Osteoblast (primary cell): ENCODE measurements at regions not wholly inside any gene's neighbourhood (a gene's known extent, or its start where the extent isn't known, plus 50 kb on each side); places are given as distances from the start of the nearest gene placed in this dataset.
"Not testable (repeated sequence)": the region's sequence is repeated elsewhere in the genome, so short reads cannot be mapped to it uniquely, and the experiment has no call there.

Source experiments
- DNase-seq: peaks from one replicate; pipeline ENCODE4 v3.0.0; 2011; ENCODE audit warnings: low spot score, mixed read lengths; ENCODE audit not compliant: insufficient read length; ENCODE audit errors: missing footprints
- H2AFZ ChIP-seq: 2 replicates; pipeline ENCODE4 v1.6.0; 2011; ENCODE audit warnings: mild to moderate bottlenecking, low read length
- H3K27ac ChIP-seq: 2 replicates; pipeline ENCODE4 v1.5.1; 2011; ENCODE audit warnings: mild to moderate bottlenecking, low read depth, low read length, moderate library complexity
- H3K27me3 ChIP-seq: 2 replicates; pipeline ENCODE4 v1.6.0; 2012; ENCODE audit warnings: mild to moderate bottlenecking, control low read depth, inconsistent platforms, low read length, moderate library complexity; ENCODE audit not compliant: insufficient read depth
- H3K36me3 ChIP-seq: 2 replicates; pipeline ENCODE4 v1.5.1; 2011; ENCODE audit warnings: mild to moderate bottlenecking, low read length, control low read depth, moderate library complexity; ENCODE audit not compliant: insufficient read depth
- H3K4me1 ChIP-seq: 2 replicates; pipeline ENCODE4 v1.5.1; 2011; ENCODE audit warnings: mild to moderate bottlenecking, low read length, control low read depth, moderate library complexity; ENCODE audit not compliant: insufficient read depth
- H3K4me2 ChIP-seq: 2 replicates; pipeline ENCODE4 v1.6.0; 2011; ENCODE audit warnings: mild to moderate bottlenecking, low read length; ENCODE audit not compliant: insufficient read depth
- H3K4me3 ChIP-seq: fragments of 200-600 bp; sonication (generic); 3 replicates; pipeline ENCODE4 v1.5.1; 2012; ENCODE audit warnings: mild to moderate bottlenecking, low read length, inconsistent platforms; ENCODE audit not compliant: insufficient read depth
- H3K79me2 ChIP-seq: 2 replicates; pipeline ENCODE4 v1.6.0; 2012; ENCODE audit warnings: mild to moderate bottlenecking, low read length, control low read depth, inconsistent platforms; ENCODE audit not compliant: insufficient read depth
- H3K9me3 ChIP-seq: 2 replicates; pipeline ENCODE4 v1.5.1; 2011; ENCODE audit warnings: low read depth, low read length, control low read depth
- H4K20me1 ChIP-seq: 2 replicates; pipeline ENCODE4 v1.6.0; 2012; ENCODE audit warnings: mild to moderate bottlenecking, low read length, control low read depth; ENCODE audit not compliant: insufficient read depth
- TF ChIP-seq, protein P1 (sequence below): IDR thresholded peaks from 2 replicates; pipeline ENCODE4 v1.5.1; 2011; ENCODE audit warnings: mild to moderate bottlenecking, low read depth, low read length, moderate library complexity; ENCODE audit errors: extremely low read depth

GRCh38 chr5:158195416-158196210 is 336.7 kb upstream of the CLINT1 start:
- no peak overlapping the region for H3K27ac ChIP-seq
- no peak overlapping the region for H2AFZ ChIP-seq
- no peaks in the 10 kb centered on the region for H3K79me2 ChIP-seq
- no peaks in the 10 kb centered on the region for H3K36me3 ChIP-seq
- TF ChIP-seq, protein P1, sequence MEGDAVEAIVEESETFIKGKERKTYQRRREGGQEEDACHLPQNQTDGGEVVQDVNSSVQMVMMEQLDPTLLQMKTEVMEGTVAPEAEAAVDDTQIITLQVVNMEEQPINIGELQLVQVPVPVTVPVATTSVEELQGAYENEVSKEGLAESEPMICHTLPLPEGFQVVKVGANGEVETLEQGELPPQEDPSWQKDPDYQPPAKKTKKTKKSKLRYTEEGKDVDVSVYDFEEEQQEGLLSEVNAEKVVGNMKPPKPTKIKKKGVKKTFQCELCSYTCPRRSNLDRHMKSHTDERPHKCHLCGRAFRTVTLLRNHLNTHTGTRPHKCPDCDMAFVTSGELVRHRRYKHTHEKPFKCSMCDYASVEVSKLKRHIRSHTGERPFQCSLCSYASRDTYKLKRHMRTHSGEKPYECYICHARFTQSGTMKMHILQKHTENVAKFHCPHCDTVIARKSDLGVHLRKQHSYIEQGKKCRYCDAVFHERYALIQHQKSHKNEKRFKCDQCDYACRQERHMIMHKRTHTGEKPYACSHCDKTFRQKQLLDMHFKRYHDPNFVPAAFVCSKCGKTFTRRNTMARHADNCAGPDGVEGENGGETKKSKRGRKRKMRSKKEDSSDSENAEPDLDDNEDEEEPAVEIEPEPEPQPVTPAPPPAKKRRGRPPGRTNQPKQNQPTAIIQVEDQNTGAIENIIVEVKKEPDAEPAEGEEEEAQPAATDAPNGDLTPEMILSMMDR = no peak
- H3K4me3 ChIP-seq = no peak overlapping the region
- no peaks in the 10 kb centered on the region for H4K20me1 ChIP-seq
- no peak overlapping the region for H3K4me2 ChIP-seq
- no peaks in the 10 kb centered on the region for H3K4me1 ChIP-seq
- peaks cover 17% of the 10 kb centered on the region for H3K27me3 ChIP-seq
- DNase-seq = no peak
- no peaks in the 10 kb centered on the region for H3K9me3 ChIP-seq

DNA sequence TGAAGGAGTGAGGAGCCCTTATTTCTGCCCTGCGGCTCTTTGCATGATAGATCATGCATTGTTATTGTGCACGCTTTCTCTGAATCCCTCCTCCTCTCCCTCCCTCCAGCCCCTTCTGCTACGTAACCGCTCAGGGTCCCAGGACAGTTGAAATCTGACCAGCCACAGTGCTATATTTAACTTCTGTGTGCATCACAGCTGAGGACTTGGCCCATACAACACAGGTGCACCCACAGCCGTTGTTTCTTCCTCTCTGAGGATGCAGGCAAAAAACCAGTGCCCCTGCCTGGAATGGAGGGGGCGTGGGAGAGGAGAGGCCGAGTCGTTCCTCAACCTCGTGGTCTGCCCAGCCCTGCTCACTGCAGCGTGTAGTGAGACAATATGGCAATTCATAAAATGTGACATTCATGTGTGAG is 335.6 kb upstream of the CLINT1 start:
- no peak overlapping the region for H2AFZ ChIP-seq
- TF ChIP-seq, protein P1 = no peak
- no peak overlapping the region for H3K4me2 ChIP-seq
- H3K27ac ChIP-seq = no peak overlapping the region
- H3K36me3 ChIP-seq = no peaks in the 10 kb centered on the region
- no peaks in the 10 kb centered on the region for H3K4me1 ChIP-seq
- no peaks in the 10 kb centered on the region for H3K9me3 ChIP-seq
- peaks cover 11% of the 10 kb centered on the region for H3K27me3 ChIP-seq
- H3K79me2 ChIP-seq = no peaks in the 10 kb centered on the region
- DNase-seq = no peak
- H3K4me3 ChIP-seq = no peak overlapping the region
- no peaks in the 10 kb centered on the region for H4K20me1 ChIP-seq

DNA sequence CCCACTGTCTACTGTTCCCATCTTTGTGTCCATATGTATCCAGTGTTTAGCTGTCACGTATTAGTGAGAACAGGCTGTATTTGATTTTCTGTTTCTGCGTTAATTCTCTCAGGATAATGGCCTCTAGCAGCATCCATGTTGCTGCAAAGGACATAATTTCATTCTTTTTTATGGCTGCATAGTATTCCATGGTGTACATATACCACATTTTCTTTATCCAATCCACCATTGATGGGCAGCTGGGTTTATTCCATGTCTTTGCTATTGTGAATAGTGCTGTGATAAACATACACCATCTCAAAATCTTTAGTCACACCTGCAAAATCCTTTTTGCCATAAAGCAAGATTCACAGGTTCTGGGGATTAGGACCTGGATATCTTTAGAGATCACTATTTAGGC is 334.4 kb upstream of the CLINT1 start:
- not testable (repeated sequence) for H3K9me3 ChIP-seq

GRCh38 chr5:158180407-158180806 is 321.5 kb upstream of the CLINT1 start:
- Histone ChIP-seq H3K27ac (no peak overlapping the region), H3K4me2 (no peak overlapping the region), H4K20me1 (no peaks in the 10 kb centered on the region), H2AFZ (no peak overlapping the region), H3K79me2 (no peaks in the 10 kb centered on the region), H3K36me3 (no peaks in the 10 kb centered on the region), H3K4me1 (peaks cover 4% of the 10 kb centered on the region), H3K4me3 (no peak overlapping the region), H3K27me3 (peaks cover 3% of the 10 kb centered on the region), H3K9me3 (no peaks in the 10 kb centered on the region)
- TF ChIP-seq, protein P1 = no peak
- DNase-seq = no peak

More for the DNA sequence above, 334.4 kb upstream of the CLINT1 start:
- H3K27ac ChIP-seq, H3K4me1 ChIP-seq, H3K4me3 ChIP-seq, H2AFZ ChIP-seq, H4K20me1 ChIP-seq, H3K36me3 ChIP-seq, H3K79me2 ChIP-seq, H3K4me2 ChIP-seq, DNase-seq: not testable (repeated sequence)
- H3K27me3 ChIP-seq = peaks cover 11% of the 10 kb centered on the region
